Lower leg skin (tissue), 4 donors: ENCODE measurements at regions not wholly inside any gene's neighbourhood (a gene's known extent, or its start where the extent isn't known, plus 50 kb on each side); places are given as distances from the start of the nearest gene placed in this dataset.

Experiments
- DNase-seq, 2 donors: peaks; one replicate each; pipeline ENCODE4 v3.0.0-alpha.2; 2019; ENCODE audit warnings: low spot score in 2 of 2
- H3K4me3 ChIP-seq: fragments of 200-600 bp; sonication (generic); 2 replicates; pipeline ENCODE4 v1.5.1; 2017; ENCODE audit warnings: mild to moderate bottlenecking, low read depth; ENCODE audit not compliant: poor library complexity, severe bottlenecking
- CTCF ChIP-seq, 3 donors: fragments of 450-650 bp; IDR thresholded peaks; one replicate each; pipeline ENCODE4 v1.5.1; 2016; ENCODE audit warnings: antibody characterized with exemption in 3 of 3, mild to moderate bottlenecking in 3 of 3, moderate library complexity in 2 of 3
- POLR2A ChIP-seq, 2 donors: fragments of 450-650 bp; IDR thresholded peaks; one replicate each; pipeline ENCODE4 v1.6.1; 2016 to 2017; ENCODE audit warnings: antibody characterized with exemption in 2 of 2, mild to moderate bottlenecking in 1 of 2, moderate library complexity in 1 of 2
- WGBS, 2 donors: methylation state at CpG; one replicate each; pipeline ENCODE4 v1.1.5; 2018; 5-methylcytosine and 5-hydroxymethylcytosine counted together
- intact Hi-C: fragments of 100-400 bp; cut with DNase I; formaldehyde crosslinking; loops from one replicate; pipeline ENCODE4 v1.15.0; 2023; ENCODE audit warnings: low total_unique reads

GRCh38 chr6:149260214-149260874 lies 57.2 kb upstream of the TAB2 start:
- intact Hi-C loops, result no loop called here
- H3K4me3 ChIP-seq, result no peak overlapping the region
- no peak for TF ChIP-seq POLR2A (IDR thresholded peaks at IDR 0.05)
- no peak for TF ChIP-seq CTCF (IDR thresholded peaks at IDR 0.05)
- WGBS, 2 donors, result 94% methylated on average over 20 of the region's 20 CpGs
- no peak for DNase-seq

DNA sequence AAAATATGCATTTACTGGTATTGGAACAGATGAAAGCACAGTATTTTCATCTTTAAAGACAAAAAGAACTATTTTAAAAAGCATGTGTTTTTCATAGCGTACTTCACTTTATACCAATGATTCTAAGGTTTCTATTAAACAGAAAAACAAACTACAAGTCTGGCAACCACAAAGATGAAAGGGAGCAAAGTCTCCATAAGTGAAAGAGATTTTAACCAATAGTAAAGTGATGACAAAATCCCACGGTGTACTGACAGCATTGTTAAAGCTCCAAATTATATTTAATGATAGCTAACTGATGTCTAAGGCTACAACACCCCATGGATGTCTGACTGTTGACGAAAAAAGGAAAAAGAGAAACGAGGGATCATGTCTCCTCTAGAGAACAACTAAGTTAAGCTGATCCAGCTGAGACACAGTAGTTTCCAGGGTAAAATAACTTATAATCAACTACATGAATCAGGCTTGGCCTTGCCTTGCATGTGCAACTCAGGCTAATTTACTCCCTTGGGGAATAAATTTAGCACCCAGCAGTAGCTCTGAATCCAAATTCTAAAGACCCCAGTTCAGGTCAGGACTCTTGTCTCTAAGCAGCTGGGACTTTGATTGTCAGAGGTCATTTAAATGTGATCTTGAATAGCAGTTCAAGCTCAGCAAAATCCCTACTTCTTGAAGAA lies 56.0 kb upstream of the TAB2 start:
- no peak overlapping the region for H3K4me3 ChIP-seq
- TF ChIP-seq POLR2A (IDR thresholded peaks at IDR 0.05) (no peak), CTCF (IDR thresholded peaks at IDR 0.05) (no peak)
- intact Hi-C loops, result no loop called here
- 66 to 75% methylated on average over 4 of the region's 4 CpGs for WGBS, 2 donors
- DNase-seq, result no peak

GRCh38 chr6:149263321-149263720 lies 54.2 kb upstream of the TAB2 start:
- intact Hi-C loops, result no loop called here
- no peak overlapping the region for H3K4me3 ChIP-seq
- no peak for TF ChIP-seq CTCF (IDR thresholded peaks at IDR 0.05)
- no peak for TF ChIP-seq POLR2A (IDR thresholded peaks at IDR 0.05)
- WGBS, 2 donors, result 70 to 72% methylated on average over 2 of the region's 2 CpGs
- DNase-seq, result no peak

DNA sequence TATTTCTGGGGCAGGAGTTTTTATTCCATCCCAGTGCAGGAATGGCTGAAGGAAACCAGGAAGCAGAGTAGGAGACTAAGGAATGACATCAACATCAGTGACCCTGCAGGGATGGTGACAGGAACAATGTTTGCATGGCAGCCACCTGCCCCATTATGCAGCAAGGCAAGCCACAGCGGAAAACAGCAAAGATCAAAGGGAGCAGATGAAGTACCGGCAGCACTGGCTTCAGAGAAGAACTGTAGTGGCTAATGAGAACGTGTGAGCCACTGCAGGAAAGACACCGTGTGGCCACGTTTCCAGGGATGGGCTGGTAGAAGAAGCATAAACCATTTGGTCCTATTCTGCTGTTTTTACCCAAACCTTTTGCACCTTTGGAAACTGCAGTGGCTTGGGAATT lies 52.9 kb upstream of the TAB2 start:
- DNase-seq, result no peak
- intact Hi-C loops, result no loop called here

DNA sequence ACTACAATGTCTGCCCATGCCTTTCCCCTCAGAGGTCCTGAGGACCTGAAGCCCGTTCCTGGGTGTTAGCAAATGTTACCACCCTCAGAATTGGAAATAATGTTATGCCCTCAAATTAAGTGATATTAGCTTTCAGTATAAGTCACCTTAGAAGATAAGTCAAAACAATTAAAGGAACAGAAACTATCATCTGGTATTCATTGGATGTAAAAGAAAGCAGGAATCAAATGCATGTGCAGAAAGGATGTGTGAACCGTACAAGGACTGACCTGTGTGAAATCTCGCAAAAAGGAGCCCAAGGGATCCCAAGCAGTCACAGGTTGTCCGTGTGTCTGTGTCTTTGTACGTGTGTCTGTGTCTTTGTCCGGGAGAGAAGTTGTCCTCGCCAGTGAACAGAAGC lies 51.6 kb upstream of the TAB2 start:
- no peak overlapping the region for H3K4me3 ChIP-seq
- TF ChIP-seq POLR2A (IDR thresholded peaks at IDR 0.05) (no peak), CTCF (IDR thresholded peaks at IDR 0.05) (no peak)
- intact Hi-C loops, result no loop called here
- no peak for DNase-seq
- 69 to 74% methylated on average over 7 of the region's 7 CpGs for WGBS, 2 donors

More for the DNA sequence above, 52.9 kb upstream of the TAB2 start:
- no peak overlapping the region for H3K4me3 ChIP-seq
- 59 to 75% methylated on average over 5 of the region's 5 CpGs for WGBS, 2 donors
- TF ChIP-seq POLR2A (IDR thresholded peaks at IDR 0.05) (no peak), CTCF (IDR thresholded peaks at IDR 0.05) (no peak)
